Hepatocyte (in vitro differentiated cells): ENCODE measurements at regions not wholly inside any gene's neighbourhood (a gene's known extent, or its start where the extent isn't known, plus 50 kb on each side); places are given as distances from the start of the nearest gene placed in this dataset.

Experiments
- DNase-seq: peaks from one replicate; pipeline ENCODE4 v3.0.0-alpha.2; 2016; ENCODE audit warnings: low spot score
- H2AFZ ChIP-seq: fragments of 200-600 bp; sonication (generic); 2 replicates; pipeline ENCODE4 v1.6.0; 2016; ENCODE audit warnings: antibody characterized with exemption, mild to moderate bottlenecking
- H3K27ac ChIP-seq: fragments of 200-600 bp; sonication (generic); 2 replicates; pipeline ENCODE4 v1.5.1; 2016; ENCODE audit warnings: mild to moderate bottlenecking
- H3K27me3 ChIP-seq: fragments of 200-600 bp; sonication (generic); 2 replicates; pipeline ENCODE4 v1.6.1; 2016
- H3K36me3 ChIP-seq: fragments of 200-600 bp; sonication (generic); replicated peaks from 2 replicates; pipeline ENCODE4 v1.5.1; 2016; ENCODE audit warnings: low read depth; ENCODE audit not compliant: insufficient read depth
- H3K4me1 ChIP-seq: fragments of 200-600 bp; sonication (generic); 2 replicates; pipeline ENCODE4 v1.5.1; 2016; ENCODE audit warnings: mild to moderate bottlenecking, moderate library complexity; ENCODE audit not compliant: insufficient read depth
- H3K4me2 ChIP-seq: fragments of 200-600 bp; sonication (generic); 2 replicates; pipeline ENCODE4 v1.6.0; 2016
- H3K4me3 ChIP-seq: fragments of 200-600 bp; sonication (generic); 2 replicates; pipeline ENCODE4 v1.5.1; 2016; ENCODE audit warnings: mild to moderate bottlenecking
- H3K79me2 ChIP-seq: fragments of 200-600 bp; sonication (generic); 2 replicates; pipeline ENCODE4 v1.6.0; 2017; ENCODE audit warnings: mild to moderate bottlenecking
- H3K9me2 ChIP-seq: fragments of 200-600 bp; sonication (generic); replicated peaks from 2 replicates; pipeline ENCODE4 v1.6.0; 2017; ENCODE audit warnings: mild to moderate bottlenecking; ENCODE audit not compliant: insufficient read depth
- H3K9me3 ChIP-seq: fragments of 200-600 bp; sonication (generic); 2 replicates; pipeline ENCODE4 v1.5.1; 2016; ENCODE audit warnings: low read depth, mild to moderate bottlenecking
- H4K20me1 ChIP-seq: fragments of 200-600 bp; sonication (generic); 2 replicates; pipeline ENCODE4 v1.6.0; 2016; ENCODE audit warnings: mild to moderate bottlenecking; ENCODE audit not compliant: insufficient read depth, poor library complexity, severe bottlenecking
- EZH2 ChIP-seq: fragments of 200-600 bp; sonication (generic); IDR thresholded peaks from 2 replicates; pipeline ENCODE4 v1.6.1; 2016; ENCODE audit warnings: antibody characterized with exemption, mild to moderate bottlenecking, borderline replicate concordance
- EZH2phosphoT487 ChIP-seq: fragments of 200-600 bp; sonication (generic); IDR thresholded peaks from one replicate; pipeline ENCODE4 v1.6.1; 2018; ENCODE audit warnings: antibody characterized with exemption, mild to moderate bottlenecking, low read depth, moderate library complexity; ENCODE audit not compliant: unreplicated experiment, severe bottlenecking
- WGBS: methylation state at CpG from one replicate; pipeline ENCODE4 v1.1.6; 2016; ENCODE audit warnings: low lambda C conversion rate; ENCODE audit errors: missing lambda C conversion rate; 5-methylcytosine and 5-hydroxymethylcytosine counted together
- TF ChIP-seq, protein P1 (sequence below): fragments of 200-600 bp; sonication (generic); IDR thresholded peaks from 2 replicates; pipeline ENCODE4 v1.5.1; 2016; ENCODE audit warnings: antibody characterized with exemption, mild to moderate bottlenecking; ENCODE audit not compliant: poor library complexity

DNA sequence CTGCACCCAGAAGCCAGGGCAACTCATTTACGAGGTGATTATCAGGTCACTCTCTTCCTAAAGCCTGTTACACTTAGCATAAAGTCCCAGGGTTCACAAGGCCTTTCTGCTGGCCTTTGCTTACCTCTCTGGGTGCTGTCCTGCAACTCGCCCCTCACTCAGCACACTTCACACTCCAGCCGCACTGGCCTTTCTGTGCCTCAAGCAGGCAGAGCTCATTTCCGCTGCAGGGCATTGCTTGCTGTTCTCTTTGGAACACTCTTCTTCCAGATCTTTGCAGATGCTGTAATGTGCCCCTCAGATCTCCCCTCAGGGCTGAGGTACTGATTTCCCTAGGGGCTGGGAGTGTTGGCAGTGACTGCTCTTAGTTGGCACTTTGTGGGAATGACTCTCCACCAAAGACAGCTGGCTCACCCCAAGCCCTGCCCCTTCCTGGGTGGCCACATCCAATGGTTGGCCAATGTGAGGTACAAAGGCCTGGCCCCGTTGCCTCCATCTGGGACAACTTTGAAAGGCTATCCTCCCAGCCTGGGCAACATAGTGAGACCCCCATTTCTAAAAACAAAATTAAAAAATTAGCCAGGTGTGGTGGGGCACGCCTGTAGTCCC, 50.8 kb upstream of the SSBP3 start:
- no peak for DNase-seq
- H3K9me3 ChIP-seq: no peaks in the 10 kb centered on the region
- no peak overlapping the region for H3K4me2 ChIP-seq
- no peaks in the 10 kb centered on the region for H4K20me1 ChIP-seq
- H3K9me2 ChIP-seq: no peaks in the 10 kb centered on the region
- H3K79me2 ChIP-seq: no peaks in the 10 kb centered on the region
- no peaks in the 10 kb centered on the region for H3K36me3 ChIP-seq
- no peak overlapping the region for H2AFZ ChIP-seq
- H3K27me3 ChIP-seq: no peaks in the 10 kb centered on the region
- peaks cover 26% of the 10 kb centered on the region for H3K4me1 ChIP-seq
- TF ChIP-seq EZH2 (no peak), EZH2phosphoT487 (no peak)
- TF ChIP-seq, protein P1, sequence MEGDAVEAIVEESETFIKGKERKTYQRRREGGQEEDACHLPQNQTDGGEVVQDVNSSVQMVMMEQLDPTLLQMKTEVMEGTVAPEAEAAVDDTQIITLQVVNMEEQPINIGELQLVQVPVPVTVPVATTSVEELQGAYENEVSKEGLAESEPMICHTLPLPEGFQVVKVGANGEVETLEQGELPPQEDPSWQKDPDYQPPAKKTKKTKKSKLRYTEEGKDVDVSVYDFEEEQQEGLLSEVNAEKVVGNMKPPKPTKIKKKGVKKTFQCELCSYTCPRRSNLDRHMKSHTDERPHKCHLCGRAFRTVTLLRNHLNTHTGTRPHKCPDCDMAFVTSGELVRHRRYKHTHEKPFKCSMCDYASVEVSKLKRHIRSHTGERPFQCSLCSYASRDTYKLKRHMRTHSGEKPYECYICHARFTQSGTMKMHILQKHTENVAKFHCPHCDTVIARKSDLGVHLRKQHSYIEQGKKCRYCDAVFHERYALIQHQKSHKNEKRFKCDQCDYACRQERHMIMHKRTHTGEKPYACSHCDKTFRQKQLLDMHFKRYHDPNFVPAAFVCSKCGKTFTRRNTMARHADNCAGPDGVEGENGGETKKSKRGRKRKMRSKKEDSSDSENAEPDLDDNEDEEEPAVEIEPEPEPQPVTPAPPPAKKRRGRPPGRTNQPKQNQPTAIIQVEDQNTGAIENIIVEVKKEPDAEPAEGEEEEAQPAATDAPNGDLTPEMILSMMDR: no peak
- no peak overlapping the region for H3K4me3 ChIP-seq
- H3K27ac ChIP-seq: no peak overlapping the region
- WGBS: 75% methylated on average over 6 of the region's 6 CpGs

DNA sequence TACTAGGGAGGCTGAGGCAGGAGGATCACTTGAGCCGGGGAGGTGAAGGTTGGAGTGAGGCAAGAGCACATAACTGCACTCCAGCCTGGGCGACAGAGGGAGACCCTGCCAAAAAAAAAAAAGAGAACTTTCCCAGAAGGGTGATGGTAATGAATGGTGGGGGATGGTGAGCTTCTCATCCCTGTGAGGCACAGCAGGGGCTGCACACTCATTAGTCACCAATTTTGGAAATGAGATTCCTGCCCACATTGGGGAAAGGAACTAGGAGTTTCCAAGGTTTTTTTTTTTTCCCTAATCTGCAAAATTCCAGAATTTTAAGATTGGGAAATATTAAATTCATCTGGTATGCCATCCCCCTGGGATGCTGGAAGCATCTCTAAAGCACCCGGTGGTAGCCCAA, 50.2 kb upstream of the SSBP3 start:
- WGBS: 70% methylated on average over 3 of the region's 3 CpGs
- Histone ChIP-seq H3K4me2 (no peak overlapping the region), H2AFZ (no peak overlapping the region)

More for the DNA sequence above, 50.2 kb upstream of the SSBP3 start:
- Histone ChIP-seq H3K4me1 (peaks cover 19% of the 10 kb centered on the region), H3K9me3 (no peaks in the 10 kb centered on the region), H3K79me2 (no peaks in the 10 kb centered on the region), H3K4me3 (no peak overlapping the region), H3K27me3 (no peaks in the 10 kb centered on the region), H4K20me1 (no peaks in the 10 kb centered on the region), H3K27ac (no peak overlapping the region), H3K9me2 (no peaks in the 10 kb centered on the region), H3K36me3 (no peaks in the 10 kb centered on the region)
- no peak for DNase-seq
- TF ChIP-seq, protein P1: no peak
- no peak for TF ChIP-seq EZH2phosphoT487
- no peak for TF ChIP-seq EZH2
